Anterior cingulate cortex (tissue), 58 donors: ENCODE measurements at regions not wholly inside any gene's neighbourhood (a gene's known extent, or its start where the extent isn't known, plus 50 kb on each side); places are given as distances from the start of the nearest gene placed in this dataset.
A peak's percentile ranks its signal among the peaks of the same experiment; 100 is the strongest.

Experiments used
- DNase-seq, 58 donors: peaks; one replicate each; lab custom pipeline; 2025; lab: John Stamatoyannopoulos, UW

- DNase-seq: no peak
Observed at GRCh38 chr13:109870274-109870673, 83.9 kb upstream of the IRS2 start.

- DNase-seq: peak in 50 of 58 donors; percentile 7 to 76 (median 44)
Observed at GRCh38 chr13:109869312-109870237, 83.2 kb upstream of the IRS2 start.

- DNase-seq: no peak
Observed at GRCh38 chr13:109868578-109869311, 82.4 kb upstream of the IRS2 start.

GRCh38 chr13:109867766-109868165 is 81.4 kb upstream of the IRS2 start:
- no peak for DNase-seq

GRCh38 chr13:109862627-109863026 is 76.2 kb upstream of the IRS2 start:
- no peak for DNase-seq

GRCh38 chr13:109859898-109860297 is 73.5 kb upstream of the IRS2 start:
- no peak for DNase-seq

GRCh38 chr13:109859216-109859835 is 72.9 kb upstream of the IRS2 start:
- DNase-seq: no peak

GRCh38 chr13:109858319-109858718 is 71.9 kb upstream of the IRS2 start:
- no peak for DNase-seq

- DNase-seq: no peak
Observed at GRCh38 chr13:109857803-109858202, 71.4 kb upstream of the IRS2 start.

GRCh38 chr13:109857325-109857724 is 70.9 kb upstream of the IRS2 start:
- DNase-seq: no peak

- no peak for DNase-seq
Observed at GRCh38 chr13:109856350-109856749, 70.0 kb upstream of the IRS2 start.

- DNase-seq: no peak
Observed at GRCh38 chr13:109853153-109853552, 66.8 kb upstream of the IRS2 start.

GRCh38 chr13:109846185-109846584 is 59.8 kb upstream of the IRS2 start:
- no peak for DNase-seq

- DNase-seq: no peak
Observed at GRCh38 chr13:109844396-109844795, 58.0 kb upstream of the IRS2 start.

- DNase-seq: no peak
Observed at GRCh38 chr13:109843695-109844094, 57.3 kb upstream of the IRS2 start.

- no peak for DNase-seq
Observed at GRCh38 chr13:109842212-109842920, 56.0 kb upstream of the IRS2 start.

- DNase-seq: no peak
Observed at GRCh38 chr13:109840893-109841287, 54.5 kb upstream of the IRS2 start.

- peak in 1 of 58 donors; percentile 3 for DNase-seq
Observed at GRCh38 chr13:109840201-109840892, 54.0 kb upstream of the IRS2 start.

GRCh38 chr13:109836629-109837607 is 50.5 kb upstream of the IRS2 start:
- no peak for DNase-seq
